ENCODE measurements at regions not wholly inside any gene's neighbourhood (a gene's known extent, or its start where the extent isn't known, plus 50 kb on each side); places are given as distances from the start of the nearest gene placed in this dataset.

GRCh38 chr6:81906041-81906440 lies 153.6 kb upstream of the TENT5A start:
- CTCF ChIA-PET = no interaction called here
- TF ChIP-seq HDGF (IDR thresholded peaks at IDR 0.05; ENCODE audit: borderline replicate concordance) = no peak
- no peak for TF ChIP-seq CTBP1 (IDR thresholded peaks at IDR 0.05; ENCODE audit: borderline replicate concordance)
- no peak for TF ChIP-seq FOXM1 (IDR thresholded peaks at IDR 0.05; ENCODE audit: borderline replicate concordance)
- TF ChIP-seq BHLHE40 (IDR thresholded peaks at IDR 0.05; ENCODE audit: borderline replicate concordance) = no peak
- TF ChIP-seq FOXK2 (IDR thresholded peaks at IDR 0.05) = no peak
- no peak for TF ChIP-seq ELF4 (IDR thresholded peaks at IDR 0.05)
- TF ChIP-seq NFRKB (IDR thresholded peaks at IDR 0.05) = no peak
- TF ChIP-seq SUZ12 (IDR thresholded peaks at IDR 0.05) = no peak
- TF ChIP-seq, protein P1, sequence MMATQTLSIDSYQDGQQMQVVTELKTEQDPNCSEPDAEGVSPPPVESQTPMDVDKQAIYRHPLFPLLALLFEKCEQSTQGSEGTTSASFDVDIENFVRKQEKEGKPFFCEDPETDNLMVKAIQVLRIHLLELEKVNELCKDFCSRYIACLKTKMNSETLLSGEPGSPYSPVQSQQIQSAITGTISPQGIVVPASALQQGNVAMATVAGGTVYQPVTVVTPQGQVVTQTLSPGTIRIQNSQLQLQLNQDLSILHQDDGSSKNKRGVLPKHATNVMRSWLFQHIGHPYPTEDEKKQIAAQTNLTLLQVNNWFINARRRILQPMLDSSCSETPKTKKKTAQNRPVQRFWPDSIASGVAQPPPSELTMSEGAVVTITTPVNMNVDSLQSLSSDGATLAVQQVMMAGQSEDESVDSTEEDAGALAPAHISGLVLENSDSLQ (IDR thresholded peaks at IDR 0.05) = no peak
- no peak for TF ChIP-seq TARDBP (IDR thresholded peaks at IDR 0.05)
- no peak for TF ChIP-seq FOXA1 (IDR thresholded peaks at IDR 0.05)
- no peak for TF ChIP-seq ARNT (IDR thresholded peaks at IDR 0.05)
- TF ChIP-seq LEF1 (IDR thresholded peaks at IDR 0.05; ENCODE audit: borderline replicate concordance) = no peak
- no peak for TF ChIP-seq L3MBTL2 (conservative IDR thresholded peaks at IDR 0.05)
- TF ChIP-seq SP1 (IDR thresholded peaks at IDR 0.05) = no peak
- no peak for TF ChIP-seq ZNF384 (IDR thresholded peaks at IDR 0.05)

DNA sequence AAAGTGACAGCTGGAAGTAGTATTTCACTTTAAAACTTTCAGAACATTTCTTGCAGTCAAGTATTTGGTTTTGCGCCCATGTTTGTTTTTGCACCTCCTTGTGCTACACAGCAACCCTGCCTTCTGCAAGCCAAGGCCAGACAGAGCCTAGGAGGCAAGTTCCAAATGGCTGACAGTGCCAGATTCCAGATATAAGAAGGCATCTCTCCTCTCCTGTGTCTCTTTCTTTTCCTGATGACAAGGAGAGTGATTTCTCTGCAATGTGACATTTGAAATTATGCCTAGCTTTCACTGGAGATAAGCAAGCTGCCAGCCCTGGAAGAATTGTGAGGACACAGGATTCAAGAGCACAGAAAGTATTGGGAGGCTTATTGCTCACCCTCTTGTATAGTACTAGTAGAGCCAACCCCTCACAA lies 149.1 kb upstream of the TENT5A start:
- DNase-seq (ENCODE audit: extremely low spot score) = no peak
- ChIA-PET CTCF (no interaction called here), POLR2A (no interaction called here)
- TF ChIP-seq ARNT (IDR thresholded peaks at IDR 0.05) = no peak
- TF ChIP-seq LEF1 (IDR thresholded peaks at IDR 0.05; ENCODE audit: borderline replicate concordance) = no peak

More at GRCh38 chr6:81906041-81906440, 153.6 kb upstream of the TENT5A start:
- no peak for DNase-seq (ENCODE audit: extremely low spot score)
- POLR2A ChIA-PET = no interaction called here

DNA sequence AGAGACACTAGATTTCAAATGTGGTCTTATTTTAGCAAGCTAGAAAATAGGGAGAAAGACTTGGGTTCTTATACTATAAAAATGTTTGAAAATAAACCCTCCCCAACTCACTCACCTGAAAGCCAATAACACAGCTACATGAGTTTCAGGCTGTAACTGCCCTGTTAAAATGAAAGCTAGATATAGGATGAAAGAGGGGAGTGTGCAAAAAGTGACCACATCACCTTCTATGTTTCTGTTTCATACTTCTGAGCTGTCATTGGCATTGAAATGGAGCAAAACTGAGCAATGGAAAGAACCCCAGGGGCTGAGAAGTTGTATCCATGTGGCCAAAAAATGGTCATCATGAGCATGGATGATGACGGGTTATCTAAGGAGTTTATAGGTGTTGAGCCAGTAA lies 148.1 kb upstream of the TENT5A start:
- no peak for TF ChIP-seq L3MBTL2 (conservative IDR thresholded peaks at IDR 0.05)
- TF ChIP-seq FOXA1 (IDR thresholded peaks at IDR 0.05) = no peak
- TF ChIP-seq SP1 (IDR thresholded peaks at IDR 0.05) = no peak
- TF ChIP-seq, protein P1 (IDR thresholded peaks at IDR 0.05) = no peak
- no peak for TF ChIP-seq FOXM1 (IDR thresholded peaks at IDR 0.05; ENCODE audit: borderline replicate concordance)
- no peak for TF ChIP-seq HDGF (IDR thresholded peaks at IDR 0.05; ENCODE audit: borderline replicate concordance)
- no peak for TF ChIP-seq NFRKB (IDR thresholded peaks at IDR 0.05)
- no peak for TF ChIP-seq LEF1 (IDR thresholded peaks at IDR 0.05; ENCODE audit: borderline replicate concordance)
- no peak for TF ChIP-seq TARDBP (IDR thresholded peaks at IDR 0.05)
- TF ChIP-seq BHLHE40 (IDR thresholded peaks at IDR 0.05; ENCODE audit: borderline replicate concordance) = no peak
- no peak for TF ChIP-seq ELF4 (IDR thresholded peaks at IDR 0.05)
- no peak for TF ChIP-seq CTBP1 (IDR thresholded peaks at IDR 0.05; ENCODE audit: borderline replicate concordance)
- TF ChIP-seq ARNT (IDR thresholded peaks at IDR 0.05) = no peak
- TF ChIP-seq FOXK2 (IDR thresholded peaks at IDR 0.05) = no peak
- no peak for TF ChIP-seq SUZ12 (IDR thresholded peaks at IDR 0.05)
- no peak for TF ChIP-seq ZNF384 (IDR thresholded peaks at IDR 0.05)
- CTCF ChIA-PET = no interaction called here
- no peak for DNase-seq (ENCODE audit: extremely low spot score)

GRCh38 chr6:81897793-81898192 lies 145.3 kb upstream of the TENT5A start:
- no peak for DNase-seq (ENCODE audit: extremely low spot score)
- ChIA-PET POLR2A (no interaction called here), CTCF (no interaction called here)
- TF ChIP-seq HDGF (IDR thresholded peaks at IDR 0.05; ENCODE audit: borderline replicate concordance) (no peak), CTBP1 (IDR thresholded peaks at IDR 0.05; ENCODE audit: borderline replicate concordance) (no peak), FOXM1 (IDR thresholded peaks at IDR 0.05; ENCODE audit: borderline replicate concordance) (no peak)

More for the DNA sequence above, 148.1 kb upstream of the TENT5A start:
- POLR2A ChIA-PET = no interaction called here

DNA sequence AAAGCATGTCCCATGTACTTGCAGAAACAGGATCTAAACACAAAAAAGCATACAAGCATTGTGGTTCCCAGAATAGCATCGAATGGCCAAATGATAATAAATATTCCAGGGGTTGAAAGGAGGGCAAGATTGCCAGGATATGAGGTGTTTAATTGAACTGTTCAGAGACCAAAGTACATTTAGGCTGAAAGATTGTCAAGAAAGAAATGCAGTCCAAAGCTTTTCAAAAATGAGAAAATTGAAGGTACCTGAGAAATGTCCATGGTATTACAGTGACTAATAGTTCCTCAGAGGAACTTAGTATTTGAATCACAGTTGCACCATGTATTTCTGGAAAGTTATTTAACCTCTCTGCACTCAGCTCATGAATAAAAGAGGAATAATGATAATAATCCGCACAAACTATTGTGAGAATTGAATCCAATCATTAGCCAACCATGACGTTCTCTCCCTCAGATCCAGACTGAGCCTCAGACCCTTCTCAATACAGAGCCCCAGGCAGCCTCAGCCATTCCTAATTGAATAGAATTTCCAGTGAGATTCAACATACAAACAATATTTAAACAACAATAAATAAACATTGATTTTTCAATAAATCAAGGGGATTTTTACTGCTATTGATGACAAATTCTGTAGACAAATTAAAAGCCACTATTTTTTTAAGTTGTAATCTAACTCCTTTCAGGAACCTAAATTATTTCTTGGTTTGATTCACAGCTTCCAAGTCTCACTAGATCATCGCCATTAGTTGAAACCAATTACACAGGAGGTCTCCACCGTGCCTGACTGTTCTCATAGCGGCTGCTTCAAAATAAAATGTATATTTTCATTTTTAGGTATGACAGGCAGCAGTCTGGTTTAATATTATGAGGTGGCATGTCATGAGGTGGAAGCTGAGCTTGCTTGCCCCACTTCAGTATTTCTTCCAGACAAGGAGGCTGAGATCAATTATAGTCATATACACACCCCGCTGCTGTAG lies 144.3 kb upstream of the TENT5A start:
- POLR2A ChIA-PET = no interaction called here
- TF ChIP-seq CTBP1 (IDR thresholded peaks at IDR 0.05; ENCODE audit: borderline replicate concordance) (no peak), LEF1 (IDR thresholded peaks at IDR 0.05; ENCODE audit: borderline replicate concordance) (no peak), FOXM1 (IDR thresholded peaks at IDR 0.05; ENCODE audit: borderline replicate concordance) (no peak), HDGF (IDR thresholded peaks at IDR 0.05; ENCODE audit: borderline replicate concordance) (no peak), NFRKB (IDR thresholded peaks at IDR 0.05) (no peak), SP1 (IDR thresholded peaks at IDR 0.05) (no peak), L3MBTL2 (conservative IDR thresholded peaks at IDR 0.05) (no peak)
- CTCF ChIA-PET = no interaction called here

GRCh38 chr6:81895511-81896185 lies 143.2 kb upstream of the TENT5A start:
- no peak for TF ChIP-seq FOXA1 (IDR thresholded peaks at IDR 0.05)
- ChIA-PET POLR2A (interaction anchor here (0.7 kb wide), 1 partner anchor 38 kb away, joined by 3 read pairs; no protein-coding TSS in a partner anchor), CTCF (no interaction called here)
- DNase-seq (ENCODE audit: extremely low spot score) = no peak

More for the DNA sequence above, 144.3 kb upstream of the TENT5A start:
- DNase-seq (ENCODE audit: extremely low spot score) = no peak
